Large intestine (tissue), 3 donors: ENCODE measurements at regions not wholly inside any gene's neighbourhood (a gene's known extent, or its start where the extent isn't known, plus 50 kb on each side); places are given as distances from the start of the nearest gene placed in this dataset.

ENCODE experiments used
- DNase-seq, 2 donors: peaks; one replicate each; pipeline versions ENCODE4 v3.0.0 to v3.0.0-alpha.2; 2013
- H3K27ac ChIP-seq: one replicate; pipeline ENCODE4 v1.5.1; 2013; ENCODE audit warnings: low read length
- H3K27me3 ChIP-seq: 2 replicates; pipeline ENCODE4 v1.6.1; 2013; ENCODE audit warnings: low read length; ENCODE audit not compliant: control insufficient read depth, insufficient read depth
- H3K36me3 ChIP-seq: 2 replicates; pipeline ENCODE4 v1.6.1; 2013; ENCODE audit warnings: low read length; ENCODE audit not compliant: control insufficient read depth, insufficient read depth
- H3K4me1 ChIP-seq: one replicate; pipeline ENCODE4 v1.6.1; 2013; ENCODE audit warnings: low read length; ENCODE audit not compliant: control insufficient read depth, insufficient read depth
- H3K4me3 ChIP-seq: one replicate; pipeline ENCODE4 v1.5.1; 2013; ENCODE audit warnings: low read length
- H3K9me3 ChIP-seq: one replicate; pipeline ENCODE4 v1.6.1; 2013; ENCODE audit warnings: mild to moderate bottlenecking, low read depth, low read length, moderate library complexity; ENCODE audit not compliant: control insufficient read depth
- WGBS: methylation state at CpG from one replicate; pipeline ENCODE4 v1.1.5; 2013; ENCODE audit warnings: low lambda C conversion rate; ENCODE audit not compliant: insufficient coverage; 5-methylcytosine and 5-hydroxymethylcytosine counted together

DNA sequence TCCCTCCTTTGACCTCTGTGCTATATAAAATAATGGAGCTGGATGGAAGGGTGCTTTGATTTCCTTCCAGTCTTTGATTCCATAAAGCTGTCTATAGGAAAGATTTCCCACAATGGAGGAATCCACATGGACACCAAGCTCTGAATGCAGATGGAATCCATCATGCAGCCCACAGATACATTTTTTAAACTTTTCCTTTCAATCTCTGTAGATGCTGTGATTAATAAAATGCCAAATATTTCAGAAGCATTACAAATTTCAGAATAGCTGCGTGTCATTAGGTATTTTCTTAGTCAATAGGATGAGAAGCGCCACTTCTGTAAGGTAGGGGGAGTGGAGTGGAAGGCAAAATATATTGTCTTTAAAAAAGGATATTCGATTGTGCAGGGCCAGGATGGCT lies 489.0 kb downstream of the NTRK3 start:
- no peak for DNase-seq
- no peaks in the 10 kb centered on the region for H3K27me3 ChIP-seq
- no peak overlapping the region for H3K27ac ChIP-seq
- no peak overlapping the region for H3K4me3 ChIP-seq
- H3K9me3 ChIP-seq = no peaks in the 10 kb centered on the region
- WGBS = 84% methylated on average over 3 of the region's 3 CpGs
- no peaks in the 10 kb centered on the region for H3K4me1 ChIP-seq
- no peaks in the 10 kb centered on the region for H3K36me3 ChIP-seq

DNA sequence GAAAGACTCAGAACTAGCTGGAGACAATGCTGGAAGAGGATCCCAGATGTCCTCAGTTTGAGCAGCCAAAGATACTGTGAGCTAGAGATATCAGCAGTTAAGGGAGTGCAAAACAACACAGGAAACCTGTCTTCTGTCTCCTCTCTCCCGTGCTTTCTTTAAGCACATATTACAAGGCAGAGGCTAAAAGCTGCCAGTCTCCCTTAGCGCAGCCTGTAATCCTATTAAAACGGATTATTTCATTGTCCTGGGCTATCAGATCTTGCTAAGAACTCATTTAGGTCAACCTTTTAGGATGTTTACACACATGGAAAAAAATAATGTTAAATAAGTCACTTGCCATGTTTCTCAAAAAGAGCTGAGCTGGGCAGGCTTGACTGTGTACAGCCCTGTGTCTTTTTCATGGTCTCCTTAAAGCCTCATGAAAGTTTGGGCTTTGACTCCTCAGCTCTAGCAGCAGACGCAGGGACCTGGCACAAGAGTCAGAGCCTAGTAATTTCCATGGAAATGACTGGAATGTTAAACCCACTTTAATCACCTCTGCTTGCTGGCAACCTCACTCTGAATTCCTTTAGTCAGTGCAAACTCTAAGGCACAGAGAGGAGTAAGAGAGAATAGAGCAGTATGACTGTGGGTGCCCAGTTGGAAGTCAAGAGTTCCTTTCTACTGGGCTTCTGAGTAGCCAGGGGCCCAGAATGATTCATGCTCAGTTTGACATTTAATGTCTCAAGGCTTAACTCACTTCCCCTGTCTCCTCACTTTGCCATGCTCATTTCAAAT lies 491.9 kb downstream of the NTRK3 start:
- WGBS = no CpG with 5 or more reads among the region's 4 CpGs

DNA sequence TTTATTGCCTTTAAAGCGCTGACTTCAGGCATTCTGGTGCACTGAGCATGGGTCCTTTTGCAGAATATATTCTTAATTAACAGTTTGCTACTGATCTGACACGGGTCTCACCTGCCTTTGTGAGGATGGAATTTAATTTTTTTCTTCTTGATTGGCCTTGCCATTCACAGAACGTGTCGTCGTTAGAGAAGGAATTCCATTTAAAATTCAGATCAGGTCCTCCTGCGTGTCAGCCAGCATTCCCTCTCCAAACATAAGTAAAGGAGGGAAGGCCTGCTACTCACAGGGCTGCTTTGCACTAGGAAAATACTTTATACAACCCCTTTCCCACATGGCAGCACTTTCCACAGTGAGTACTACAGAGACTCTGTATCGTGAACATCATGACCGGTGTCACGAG lies 492.7 kb downstream of the NTRK3 start:
- Histone ChIP-seq H3K4me3 (no peak overlapping the region), H3K9me3 (no peaks in the 10 kb centered on the region), H3K4me1 (no peaks in the 10 kb centered on the region), H3K36me3 (no peaks in the 10 kb centered on the region), H3K27me3 (no peaks in the 10 kb centered on the region), H3K27ac (no peak overlapping the region)
- WGBS = no CpG with 5 or more reads among the region's 9 CpGs
- no peak for DNase-seq

More for the DNA sequence above, 491.9 kb downstream of the NTRK3 start:
- no peaks in the 10 kb centered on the region for H3K9me3 ChIP-seq
- no peak overlapping the region for H3K4me3 ChIP-seq
- H3K36me3 ChIP-seq = no peaks in the 10 kb centered on the region
- DNase-seq = no peak
- H3K4me1 ChIP-seq = no peaks in the 10 kb centered on the region
- no peak overlapping the region for H3K27ac ChIP-seq
- H3K27me3 ChIP-seq = no peaks in the 10 kb centered on the region

DNA sequence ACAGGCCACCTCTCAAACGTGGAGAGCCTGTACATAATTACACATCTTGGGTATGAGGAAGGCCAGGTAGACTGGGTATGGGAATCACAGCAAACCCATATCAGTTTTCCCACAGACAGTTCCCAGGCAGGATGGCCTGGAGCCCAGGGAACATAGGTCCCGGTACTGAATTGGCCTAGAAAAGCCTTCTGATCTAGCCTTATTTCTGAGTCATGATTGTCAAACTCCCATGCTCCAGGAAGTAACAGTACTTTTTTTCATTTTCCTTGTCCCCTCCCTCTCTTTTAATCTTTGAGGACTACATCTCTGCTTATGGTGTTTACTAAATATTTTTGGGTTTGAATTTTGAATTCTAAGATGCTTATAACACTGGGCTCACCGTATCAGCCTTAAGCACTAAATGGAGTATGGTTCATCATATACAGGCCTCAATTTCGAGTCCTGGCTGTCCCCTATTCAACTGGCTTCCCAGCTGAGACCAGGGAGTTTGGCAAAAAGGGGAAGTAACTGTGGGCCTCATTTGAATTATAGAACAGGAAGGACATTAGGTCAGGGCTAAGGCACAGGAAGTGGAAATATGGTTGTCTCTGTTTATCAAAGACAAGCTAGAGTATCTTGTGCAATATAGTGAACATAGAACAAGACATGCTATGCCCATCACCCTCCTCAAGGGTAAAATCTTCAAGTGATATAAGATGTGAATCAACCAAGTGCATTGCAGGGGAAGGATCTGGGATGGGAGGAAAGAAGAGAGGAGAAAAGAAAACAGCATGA lies 494.6 kb downstream of the NTRK3 start:
- no CpG with 5 or more reads among the region's 4 CpGs for WGBS
- no peak for DNase-seq

DNA sequence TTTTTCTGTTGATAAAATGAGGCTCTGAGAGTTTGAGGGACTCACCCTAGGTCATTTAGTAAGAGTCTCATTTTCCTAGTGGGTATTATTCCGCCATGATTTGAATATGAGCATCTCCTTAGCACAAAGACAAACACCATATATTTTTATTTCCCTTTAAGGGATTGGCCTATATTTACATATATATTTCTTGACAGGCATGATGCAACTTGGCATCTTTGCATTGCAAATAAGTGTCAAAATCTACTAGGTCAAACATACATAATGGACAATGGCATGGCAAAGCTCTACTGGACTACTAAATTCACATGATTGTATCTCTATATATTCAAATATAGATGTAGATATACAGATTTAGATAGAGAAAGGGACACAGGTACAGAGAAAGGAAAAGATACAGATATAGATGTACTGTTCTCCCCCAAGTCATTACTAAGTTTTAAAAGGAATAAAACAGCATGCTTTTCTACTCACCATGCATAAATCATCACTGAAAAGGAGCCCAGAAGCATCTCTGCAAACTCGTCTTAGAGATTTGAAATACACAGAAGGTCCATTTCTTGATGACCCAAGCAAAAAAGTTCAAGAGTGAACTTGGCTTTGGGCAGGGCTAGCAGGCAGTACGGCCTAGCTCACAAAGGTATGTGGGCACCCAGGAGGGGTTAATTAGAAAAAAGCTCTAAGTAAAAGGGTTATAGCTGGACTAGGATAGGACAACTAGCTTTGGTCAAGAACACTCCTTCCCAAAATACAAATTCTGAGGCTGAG lies 495.8 kb downstream of the NTRK3 start:
- 100% methylated on average over 1 of the region's 3 CpGs for WGBS
- H3K27ac ChIP-seq = no peak overlapping the region

More for the DNA sequence above, 494.6 kb downstream of the NTRK3 start:
- Histone ChIP-seq H3K27me3 (no peaks in the 10 kb centered on the region), H3K36me3 (no peaks in the 10 kb centered on the region), H3K27ac (no peak overlapping the region), H3K9me3 (no peaks in the 10 kb centered on the region), H3K4me1 (no peaks in the 10 kb centered on the region), H3K4me3 (no peak overlapping the region)

DNA sequence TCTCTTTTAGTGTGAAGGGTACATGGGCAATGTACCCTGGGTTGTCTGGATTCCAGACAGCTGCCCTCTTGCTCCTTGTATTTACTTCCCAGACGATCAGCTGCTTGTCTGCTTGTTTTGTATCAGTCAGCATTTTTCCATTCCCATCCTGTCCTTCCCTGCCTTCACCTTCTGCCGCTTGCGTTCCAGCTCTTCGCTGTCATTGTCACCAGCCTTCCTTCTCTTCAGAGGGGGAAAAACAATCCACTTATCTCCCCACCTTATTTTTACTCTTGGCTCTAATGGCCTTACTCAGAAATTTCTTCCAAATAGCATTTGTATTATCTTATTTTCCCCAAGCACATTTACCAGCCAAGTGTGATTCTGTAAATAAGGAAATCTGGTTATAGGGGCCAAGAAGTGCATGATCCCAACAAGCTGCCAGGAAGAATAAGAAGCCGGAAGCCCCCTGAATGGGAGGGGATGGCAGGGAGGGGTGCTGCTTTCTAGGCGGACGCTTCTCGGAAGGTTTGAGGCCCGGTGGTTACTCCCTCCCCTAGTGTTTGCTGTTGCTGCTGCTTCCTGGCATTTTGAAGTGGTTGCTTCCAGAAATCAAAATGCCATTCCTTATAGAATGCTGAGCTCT lies 497.6 kb downstream of the NTRK3 start:
- Histone ChIP-seq H3K9me3 (no peaks in the 10 kb centered on the region), H3K4me3 (no peak overlapping the region), H3K4me1 (no peaks in the 10 kb centered on the region), H3K27ac (no peak overlapping the region), H3K27me3 (no peaks in the 10 kb centered on the region), H3K36me3 (no peaks in the 10 kb centered on the region)
- DNase-seq = peak in 1 of 2 donors; percentile 6
- WGBS = 90% methylated on average over 2 of the region's 9 CpGs

More for the DNA sequence above, 495.8 kb downstream of the NTRK3 start:
- H3K9me3 ChIP-seq = no peaks in the 10 kb centered on the region
- no peaks in the 10 kb centered on the region for H3K36me3 ChIP-seq
- no peak for DNase-seq
- H3K4me3 ChIP-seq = no peak overlapping the region
- no peaks in the 10 kb centered on the region for H3K4me1 ChIP-seq
- no peaks in the 10 kb centered on the region for H3K27me3 ChIP-seq

DNA sequence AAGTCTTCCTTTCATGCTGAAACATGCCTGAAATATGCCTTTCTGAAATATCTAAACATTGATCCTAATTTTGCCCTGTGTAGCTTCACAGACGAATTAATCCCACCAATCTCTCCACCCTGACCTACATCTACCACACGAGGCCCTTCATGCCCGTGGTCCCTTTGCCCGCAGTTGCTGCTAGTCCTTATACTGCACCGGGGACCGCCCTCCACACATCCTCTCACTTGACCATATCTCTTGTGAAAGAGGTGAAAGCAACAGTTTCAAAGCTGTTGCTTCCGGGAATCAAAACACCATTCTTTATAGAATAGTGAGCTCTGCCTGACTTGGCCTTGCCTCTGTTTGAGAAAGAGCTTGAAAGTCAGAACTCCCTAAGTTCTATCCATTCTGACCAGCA lies 499.5 kb downstream of the NTRK3 start:
- no peaks in the 10 kb centered on the region for H3K4me1 ChIP-seq
- no peak for DNase-seq
- H3K4me3 ChIP-seq = no peak overlapping the region
- no peaks in the 10 kb centered on the region for H3K27me3 ChIP-seq
- WGBS = no CpG with 5 or more reads among the region's 7 CpGs
- H3K27ac ChIP-seq = no peak overlapping the region
- H3K9me3 ChIP-seq = no peaks in the 10 kb centered on the region
- H3K36me3 ChIP-seq = no peaks in the 10 kb centered on the region

DNA sequence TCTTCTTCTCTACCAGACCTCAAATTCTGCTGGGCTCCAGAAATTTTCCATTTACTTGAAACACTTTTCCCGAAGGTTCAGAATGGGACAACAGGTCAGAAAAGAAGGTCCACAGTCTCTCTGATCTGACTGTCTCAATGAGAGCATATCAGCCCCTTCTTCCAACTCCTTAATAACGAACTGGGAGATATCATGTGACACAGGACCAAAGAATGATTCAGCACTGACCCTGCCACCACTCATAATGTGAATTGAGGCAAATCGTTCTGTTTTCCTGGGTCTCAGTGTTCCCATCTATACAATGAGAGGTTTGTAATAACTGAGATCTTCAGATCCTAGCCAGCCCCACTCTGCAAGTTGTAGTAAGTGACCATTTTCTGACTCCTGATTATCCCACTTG lies 500.5 kb downstream of the NTRK3 start:
- no CpG with 5 or more reads among the region's 3 CpGs for WGBS
- Histone ChIP-seq H3K27me3 (no peaks in the 10 kb centered on the region), H3K4me3 (no peak overlapping the region), H3K27ac (no peak overlapping the region), H3K4me1 (no peaks in the 10 kb centered on the region), H3K36me3 (no peaks in the 10 kb centered on the region), H3K9me3 (no peaks in the 10 kb centered on the region)
- no peak for DNase-seq

DNA sequence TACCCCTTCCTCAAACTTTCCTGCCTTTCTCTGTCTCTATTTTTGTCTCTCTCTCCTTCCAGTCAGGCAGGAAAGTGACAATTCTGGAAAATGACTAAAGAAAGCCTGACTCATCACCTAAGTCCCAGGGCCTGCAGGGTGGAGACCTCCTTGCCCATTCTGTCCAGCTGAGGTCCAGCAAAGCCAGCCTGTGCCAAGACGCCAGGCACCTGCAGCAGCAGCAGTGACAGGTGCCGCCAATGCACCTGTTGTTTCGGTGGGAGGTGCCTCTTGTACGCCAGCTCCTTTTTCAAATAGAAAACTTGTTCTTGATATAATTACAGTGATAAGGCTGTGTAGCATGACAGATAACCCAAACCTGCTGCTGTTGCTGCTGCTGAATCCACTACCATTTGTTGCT lies 501.3 kb downstream of the NTRK3 start:
- DNase-seq = peak in 1 of 2 donors; percentile 22
- Histone ChIP-seq H3K27ac (no peak overlapping the region), H3K27me3 (no peaks in the 10 kb centered on the region), H3K36me3 (no peaks in the 10 kb centered on the region), H3K9me3 (no peaks in the 10 kb centered on the region), H3K4me1 (no peaks in the 10 kb centered on the region), H3K4me3 (no peak overlapping the region)
- WGBS = no CpG with 5 or more reads among the region's 4 CpGs

DNA sequence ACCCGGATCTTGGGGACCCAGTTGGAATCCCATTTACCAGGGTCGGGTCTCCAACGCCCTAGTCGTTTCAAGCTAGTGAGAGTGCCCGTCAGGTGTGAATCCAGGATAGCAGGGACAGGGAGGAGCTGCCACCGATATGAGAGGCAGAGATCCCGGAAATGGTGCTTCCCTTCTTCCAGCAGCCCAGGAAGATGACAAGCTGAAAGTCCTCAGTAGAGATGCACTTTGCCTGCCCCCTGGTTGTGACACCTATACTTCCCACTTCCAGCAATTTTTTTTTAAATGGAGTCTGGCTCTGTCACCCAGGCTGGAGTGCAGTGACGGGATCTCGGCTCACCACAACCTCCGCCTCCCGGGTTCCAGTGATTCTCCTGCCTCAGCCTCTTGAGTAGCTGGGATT lies 503.0 kb downstream of the NTRK3 start:
- WGBS = no CpG with 5 or more reads among the region's 11 CpGs
- H3K9me3 ChIP-seq = no peaks in the 10 kb centered on the region
- no peaks in the 10 kb centered on the region for H3K36me3 ChIP-seq
- no peak overlapping the region for H3K27ac ChIP-seq
- H3K4me1 ChIP-seq = no peaks in the 10 kb centered on the region
- no peaks in the 10 kb centered on the region for H3K27me3 ChIP-seq
- no peak overlapping the region for H3K4me3 ChIP-seq
- DNase-seq = no peak
